Stimulated activated CD8-positive, alpha-beta memory T cell treated with anti-CD3 and anti-CD28 coated beads, Interleukin-4, amount 100 ng/mL, for 48 hours (primary cell): ENCODE measurements at regions not wholly inside any gene's neighbourhood (a gene's known extent, or its start where the extent isn't known, plus 50 kb on each side); places are given as distances from the start of the nearest gene placed in this dataset.
"Not testable (repeated sequence)": the region's sequence is repeated elsewhere in the genome, so short reads cannot be mapped to it uniquely, and the experiment has no call there.

ENCODE experiments used
- DNase-seq: peaks from one replicate; pipeline ENCODE4 v3.0.0-alpha.2; 2020

- peak; percentile 87 for DNase-seq
Measured at GRCh38 chr11:81869351-81870065, 864.2 kb downstream of the FAM181B start.

- DNase-seq: no peak
Measured at GRCh38 chr11:81866896-81867295, 866.8 kb downstream of the FAM181B start.

DNA sequence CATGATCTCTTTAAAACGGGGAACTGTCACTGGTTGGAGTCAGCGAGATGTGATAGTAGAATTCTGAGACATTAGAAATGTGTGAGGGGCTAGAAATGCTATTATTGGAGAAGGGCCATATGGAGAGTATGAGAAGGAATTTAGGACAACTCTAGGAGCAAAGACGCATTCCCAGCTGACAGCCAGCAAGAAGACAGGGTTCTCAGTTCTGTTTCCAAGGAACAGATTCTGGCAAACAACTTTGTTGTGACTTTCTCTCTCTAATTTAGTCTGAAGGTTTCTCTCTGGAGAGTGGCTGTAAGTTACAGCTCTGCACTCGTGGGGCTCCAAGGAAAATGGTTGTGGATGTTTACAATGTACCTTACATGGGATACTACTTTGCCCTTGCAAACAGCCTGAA, 876.3 kb downstream of the FAM181B start:
- no peak for DNase-seq

DNA sequence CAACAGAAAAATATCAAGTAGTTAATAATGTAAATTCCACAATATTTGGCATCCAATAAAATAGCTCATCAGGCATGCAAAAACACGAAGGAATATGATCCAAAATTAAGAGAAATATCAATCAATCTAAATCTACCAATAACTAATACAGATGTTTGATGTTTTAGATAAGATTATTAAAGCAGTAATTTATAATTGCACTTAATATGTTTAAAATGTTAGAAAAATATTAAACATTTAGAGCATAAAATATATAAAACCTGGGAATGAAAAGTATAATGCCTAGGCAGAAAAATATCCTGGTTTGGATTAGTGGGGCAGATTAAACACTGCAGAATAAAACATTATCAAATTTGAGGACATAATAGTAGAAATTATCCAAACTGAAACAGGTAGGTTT, 879.9 kb downstream of the FAM181B start:
- DNase-seq: no peak

GRCh38 chr11:81852896-81853295, 880.8 kb downstream of the FAM181B start:
- DNase-seq: no peak

GRCh38 chr11:81840380-81840779, 893.3 kb downstream of the FAM181B start:
- DNase-seq: no peak

- no peak for DNase-seq
Measured at GRCh38 chr11:81839976-81840375, 893.7 kb downstream of the FAM181B start.

DNA sequence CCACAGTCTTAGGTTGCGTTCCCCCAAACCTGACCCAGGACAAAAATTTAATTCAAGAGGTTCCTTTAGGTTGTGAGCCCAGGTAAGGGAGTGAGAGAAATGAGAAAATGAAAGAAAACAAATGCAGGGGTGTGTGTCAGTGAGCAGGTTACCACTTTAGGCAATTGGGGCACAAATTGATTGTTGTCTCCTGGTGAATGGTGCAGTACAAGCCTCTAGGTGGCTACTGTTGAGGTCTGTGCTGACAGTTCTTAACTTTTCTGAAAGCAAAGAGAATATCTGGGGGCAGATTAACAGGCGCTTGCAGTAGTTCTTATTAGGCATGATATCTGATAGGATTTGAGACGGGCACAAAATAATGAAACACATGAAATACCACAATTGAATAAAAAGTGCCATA, 894.6 kb downstream of the FAM181B start:
- no peak for DNase-seq

DNA sequence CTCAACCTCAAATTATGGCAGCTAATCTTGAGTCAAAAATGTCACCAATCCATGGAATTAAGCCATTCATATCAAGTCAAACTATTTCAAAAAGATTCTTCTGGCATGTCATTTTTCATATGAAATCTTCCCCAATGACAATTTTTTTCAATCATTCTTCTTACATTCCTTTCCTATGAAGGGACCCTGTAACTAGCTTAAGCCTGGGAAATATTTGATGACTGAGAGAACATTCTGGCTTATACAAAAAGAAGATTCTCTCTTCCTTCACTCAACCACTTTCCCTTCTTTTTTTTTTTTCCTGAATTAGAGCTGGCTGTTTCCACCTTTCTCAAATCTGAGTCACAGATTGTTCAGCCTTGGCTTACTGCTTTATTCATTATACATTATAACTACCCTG, 903.7 kb downstream of the FAM181B start:
- no peak for DNase-seq

DNA sequence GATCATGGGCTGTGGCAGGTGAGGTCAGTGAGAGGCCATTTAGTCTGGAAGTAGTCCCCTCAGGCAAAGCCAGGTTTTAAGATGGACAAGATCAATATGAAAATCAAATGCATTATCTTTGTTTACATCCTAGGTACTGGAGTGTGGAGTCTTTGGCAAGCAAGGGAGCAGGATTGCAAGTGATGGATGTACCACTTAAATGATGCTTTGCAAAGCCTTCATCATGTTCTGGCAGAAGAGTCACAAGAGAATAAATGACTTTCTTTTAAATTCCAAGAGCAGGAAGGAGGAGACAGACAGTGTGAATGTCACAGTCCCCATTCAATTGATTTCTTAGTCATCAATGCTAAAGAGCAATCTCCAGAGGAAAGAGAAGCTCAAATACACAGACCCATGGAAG, 908.3 kb downstream of the FAM181B start:
- no peak for DNase-seq

- DNase-seq: no peak
Measured at GRCh38 chr11:81819462-81819861, 914.2 kb downstream of the FAM181B start.

DNA sequence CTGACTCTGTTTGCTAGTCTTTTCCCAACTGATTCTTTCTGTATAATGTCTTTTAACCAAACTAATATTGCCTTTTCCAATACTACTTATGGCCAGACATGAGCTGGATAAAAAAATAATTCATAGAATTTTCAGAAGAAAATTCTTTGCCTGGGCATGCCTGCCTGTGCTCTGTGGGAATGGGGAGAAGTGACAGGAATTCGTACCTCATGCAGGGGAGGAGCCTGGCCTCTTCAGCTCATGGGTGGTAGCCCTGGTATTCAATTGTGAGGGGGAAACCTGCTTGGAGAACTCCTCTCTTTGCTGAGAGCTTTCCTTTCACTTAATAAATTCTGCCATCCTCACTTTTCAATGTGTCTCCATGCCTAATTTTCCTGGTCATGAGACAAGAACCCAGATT, 928.8 kb downstream of the FAM181B start:
- no peak for DNase-seq

DNA sequence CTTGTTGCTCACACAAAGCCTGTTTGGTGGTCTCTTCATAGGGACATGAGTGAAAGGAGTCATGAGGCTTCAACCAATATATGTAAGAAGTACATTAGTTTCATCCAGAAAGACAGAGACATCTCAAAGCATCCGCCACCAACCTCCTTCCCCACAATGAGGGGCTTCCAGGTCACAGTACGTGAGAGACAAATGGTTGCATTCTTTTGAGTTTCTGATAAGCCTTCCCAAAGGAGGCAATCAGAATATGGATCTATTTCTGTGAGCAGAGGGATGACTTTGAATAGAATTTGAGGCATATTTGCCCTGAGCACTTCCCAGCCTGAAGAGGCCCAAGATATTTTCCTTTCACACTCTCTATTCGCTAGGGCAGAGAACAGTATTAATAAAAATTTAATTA, 931.1 kb downstream of the FAM181B start:
- DNase-seq: no peak

DNA sequence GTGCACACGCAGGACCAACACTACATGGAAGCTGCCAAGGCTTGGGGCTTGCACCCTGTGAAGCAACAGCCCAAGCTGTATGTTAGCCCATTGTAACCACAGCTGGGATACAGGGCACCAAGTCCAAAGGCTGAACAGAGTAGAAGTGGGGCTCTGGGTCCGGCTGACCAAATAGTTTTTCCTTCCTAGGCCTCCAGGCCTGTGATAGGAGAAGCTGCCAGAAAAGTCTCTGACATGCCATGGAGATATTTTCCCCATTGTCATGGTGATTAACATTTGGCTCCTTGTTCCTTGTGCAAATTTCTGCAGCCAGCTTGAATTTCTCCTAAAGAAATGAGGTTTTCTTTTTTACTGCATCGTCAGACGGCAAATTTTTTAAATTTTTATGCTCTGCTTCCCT, 941.2 kb downstream of the FAM181B start:
- no peak for DNase-seq

- no peak for DNase-seq
Measured at GRCh38 chr11:81787584-81788049, 946.0 kb downstream of the FAM181B start.

- DNase-seq: no peak
Measured at GRCh38 chr11:81772166-81772565, 961.5 kb downstream of the FAM181B start.

- not testable (repeated sequence) for DNase-seq
Measured at GRCh38 chr11:81769906-81770305, 963.8 kb downstream of the FAM181B start.

- DNase-seq: no peak
Measured at GRCh38 chr11:81756864-81757595, 976.6 kb downstream of the FAM181B start.

DNA sequence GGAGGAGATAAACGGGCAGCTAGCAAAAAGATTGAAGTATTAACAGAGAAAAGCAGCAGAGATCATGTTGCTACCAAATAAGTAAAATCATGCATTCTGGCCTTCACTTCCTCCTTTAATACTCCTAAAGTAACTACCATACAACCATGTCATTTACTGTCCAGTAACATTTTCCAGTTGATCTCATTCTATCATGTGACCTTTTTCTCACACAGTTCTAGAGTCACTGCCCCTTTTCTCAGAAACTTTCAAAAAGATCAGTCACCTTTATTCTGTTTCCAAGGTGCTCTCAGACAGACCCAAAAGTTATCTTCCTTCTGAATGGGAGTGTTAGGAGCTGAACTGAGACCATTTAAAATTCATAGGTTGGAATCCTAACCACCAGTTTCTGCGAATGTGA, 984.4 kb downstream of the FAM181B start:
- DNase-seq: no peak

- no peak for DNase-seq
Measured at GRCh38 chr11:81744336-81745116, 989.1 kb downstream of the FAM181B start.

GRCh38 chr11:81725701-81726100, 1008.0 kb downstream of the FAM181B start:
- DNase-seq: no peak

DNA sequence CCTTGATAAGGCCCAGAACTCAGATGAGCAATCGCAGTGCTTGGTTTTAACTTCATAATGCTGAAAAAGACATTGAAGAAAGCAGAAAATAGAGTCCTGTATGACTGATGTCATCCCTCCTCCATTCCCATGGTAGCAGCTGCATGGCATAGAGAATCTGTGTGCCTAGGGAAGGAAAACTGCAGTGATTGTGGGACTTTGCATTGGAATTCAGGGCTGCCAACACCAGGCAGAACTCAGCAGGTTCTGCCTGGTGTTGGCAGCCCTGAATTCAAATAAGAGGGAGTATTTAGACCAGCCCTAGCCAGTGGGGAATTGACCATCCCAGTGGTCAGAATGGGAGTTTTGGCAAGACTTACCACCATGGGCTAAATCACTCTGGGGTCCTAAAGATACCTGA, 1016.0 kb downstream of the FAM181B start:
- DNase-seq: no peak

- no peak for DNase-seq
Measured at GRCh38 chr11:81707881-81708280, 1025.8 kb downstream of the FAM181B start.

- no peak for DNase-seq
Measured at GRCh38 chr11:81705283-81705682, 1028.4 kb downstream of the FAM181B start.
